Esophagus squamous epithelium (tissue), 5 donors: ENCODE measurements at regions not wholly inside any gene's neighbourhood (a gene's known extent, or its start where the extent isn't known, plus 50 kb on each side); places are given as distances from the start of the nearest gene placed in this dataset.

ENCODE experiments used
- DNase-seq: peaks from one replicate; lab custom pipeline; 2025; lab: John Stamatoyannopoulos, UW
- H3K27ac ChIP-seq, 4 donors: fragments of 200-600 bp; sonication (generic); one replicate each; pipeline ENCODE4 v1.5.1; 2016 to 2019; ENCODE audit warnings: mild to moderate bottlenecking in 1 of 4
- H3K27me3 ChIP-seq, 4 donors: fragments of 200-600 bp; sonication (generic); 1 replicate in 3 of 4; 2 replicates in 1 of 4; pipeline versions ENCODE4 v1.5.1 to v1.6.0; 2017 to 2021; ENCODE audit warnings: antibody characterized with exemption in 1 of 4
- H3K36me3 ChIP-seq, 3 donors: fragments of 200-600 bp; sonication (generic); one replicate each; pipeline ENCODE4 v1.5.1; 2016 to 2019
- H3K4me1 ChIP-seq, 3 donors: fragments of 200-600 bp; sonication (generic); one replicate each; pipeline ENCODE4 v1.5.1; 2017 to 2019
- H3K4me3 ChIP-seq, 4 donors: fragments of 200-600 bp; sonication (generic); 1 replicate in 3 of 4; 2 replicates in 1 of 4; pipeline ENCODE4 v1.5.1; 2016 to 2019; ENCODE audit warnings: mild to moderate bottlenecking in 2 of 4, moderate library complexity in 1 of 4
- H3K9me3 ChIP-seq, 3 donors: fragments of 200-600 bp; sonication (generic); one replicate each; pipeline ENCODE4 v1.5.1; 2016 to 2019
- CTCF ChIP-seq, 6 experiments: fragments of 450-650 bp in 4 of 6; fragments of 200-600 bp in 2 of 6; sonication (generic) in 2 of 6; IDR thresholded peaks; one replicate each; pipeline ENCODE4 v1.5.1; 2016 to 2019; ENCODE audit warnings: antibody characterized with exemption in 6 of 6, mild to moderate bottlenecking in 4 of 6, moderate library complexity in 4 of 6
- POLR2A ChIP-seq, 4 donors: fragments of 450-650 bp; IDR thresholded peaks; one replicate each; pipeline ENCODE4 v1.6.1; 2017; ENCODE audit warnings: antibody characterized with exemption in 4 of 4, mild to moderate bottlenecking in 4 of 4, moderate library complexity in 3 of 4
- WGBS, 2 donors: methylation state at CpG; one replicate each; pipeline ENCODE4 v1.1.5; 2018; 5-methylcytosine and 5-hydroxymethylcytosine counted together
- intact Hi-C: fragments of 100-400 bp; cut with DNase I; formaldehyde crosslinking; loops from one replicate; pipeline ENCODE4 v1.15.0; 2022
- donor health status: DM: yes; HTN: yes; CAD: no.

GRCh38 chr2:144152817-144153271, 367.1 kb downstream of the ZEB2 start:
- intact Hi-C loops: no loop called here
- no peaks in the 10 kb centered on the region for H3K4me1 ChIP-seq
- H3K27ac ChIP-seq: no peak overlapping the region
- H3K36me3 ChIP-seq: no peaks in the 10 kb centered on the region
- no peak overlapping the region for H3K4me3 ChIP-seq
- H3K9me3 ChIP-seq: no peaks in the 10 kb centered on the region
- no peaks in the 10 kb centered on the region for H3K27me3 ChIP-seq
- DNase-seq: no peak
- TF ChIP-seq CTCF (IDR thresholded peaks at IDR 0.05) (no peak), POLR2A (IDR thresholded peaks at IDR 0.05) (no peak)
- 65 to 67% methylated on average over 5 of the region's 5 CpGs for WGBS, 2 donors

- no peak for DNase-seq
- no peaks in the 10 kb centered on the region for H3K4me1 ChIP-seq
- H3K4me3 ChIP-seq: no peak overlapping the region
- H3K27me3 ChIP-seq: no peaks in the 10 kb centered on the region
- no peak for TF ChIP-seq POLR2A (IDR thresholded peaks at IDR 0.05)
- no peak for TF ChIP-seq CTCF (IDR thresholded peaks at IDR 0.05)
- intact Hi-C loops: no loop called here
- WGBS, 2 donors: 68 to 75% methylated on average over 2 of the region's 2 CpGs
- no peaks in the 10 kb centered on the region for H3K9me3 ChIP-seq
- no peak overlapping the region for H3K27ac ChIP-seq
- H3K36me3 ChIP-seq: no peaks in the 10 kb centered on the region
Observed at GRCh38 chr2:144151851-144152250, 368.1 kb downstream of the ZEB2 start.

GRCh38 chr2:144151405-144151804, 368.5 kb downstream of the ZEB2 start:
- Histone ChIP-seq H3K4me1 (no peaks in the 10 kb centered on the region), H3K9me3 (no peaks in the 10 kb centered on the region), H3K36me3 (no peaks in the 10 kb centered on the region), H3K4me3 (no peak overlapping the region), H3K27ac (no peak overlapping the region), H3K27me3 (no peaks in the 10 kb centered on the region)
- 87 to 100% methylated on average over 1 of the region's 1 CpG for WGBS, 2 donors
- no peak for DNase-seq
- TF ChIP-seq CTCF (IDR thresholded peaks at IDR 0.05) (no peak), POLR2A (IDR thresholded peaks at IDR 0.05) (no peak)
- intact Hi-C loops: no loop called here

- Histone ChIP-seq H3K27me3 (no peaks in the 10 kb centered on the region), H3K27ac (no peak overlapping the region), H3K4me3 (no peak overlapping the region), H3K9me3 (no peaks in the 10 kb centered on the region), H3K4me1 (no peaks in the 10 kb centered on the region), H3K36me3 (no peaks in the 10 kb centered on the region)
- TF ChIP-seq POLR2A (IDR thresholded peaks at IDR 0.05) (no peak), CTCF (IDR thresholded peaks at IDR 0.05) (no peak)
- no peak for DNase-seq
- intact Hi-C loops: no loop called here
- 89 to 96% methylated on average over 2 of the region's 2 CpGs for WGBS, 2 donors
Observed at GRCh38 chr2:144147356-144147755, 372.6 kb downstream of the ZEB2 start.

- TF ChIP-seq CTCF (IDR thresholded peaks at IDR 0.05) (no peak), POLR2A (IDR thresholded peaks at IDR 0.05) (no peak)
- Histone ChIP-seq H3K27ac (no peak overlapping the region), H3K4me1 (no peaks in the 10 kb centered on the region), H3K9me3 (no peaks in the 10 kb centered on the region), H3K4me3 (no peak overlapping the region), H3K36me3 (no peaks in the 10 kb centered on the region), H3K27me3 (no peaks in the 10 kb centered on the region)
- intact Hi-C loops: no loop called here
- DNase-seq: no peak
- 72 to 89% methylated on average over 2 of the region's 2 CpGs for WGBS, 2 donors
Observed at GRCh38 chr2:144146876-144147275, 373.0 kb downstream of the ZEB2 start.
